ENCODE measurements at regions not wholly inside any gene's neighbourhood (a gene's known extent, or its start where the extent isn't known, plus 50 kb on each side); places are given as distances from the start of the nearest gene placed in this dataset.

GRCh38 chrX:117095393-117095792 is 632.6 kb upstream of the CT83 start:
- no peak overlapping the region for H3K4me3 ChIP-seq (replicated peaks; ENCODE audit: low read depth, low read length)
- no peak for DNase-seq (ENCODE audit: low read depth)
- TF ChIP-seq CTCF (IDR thresholded peaks at IDR 0.05; ENCODE audit: low read length, missing control alignments): no peak

GRCh38 chrX:117094149-117094548 is 631.4 kb upstream of the CT83 start:
- no peak for DNase-seq (ENCODE audit: low read depth)
- no peak overlapping the region for H3K4me3 ChIP-seq (replicated peaks; ENCODE audit: low read depth, low read length)
- no peak for TF ChIP-seq CTCF (IDR thresholded peaks at IDR 0.05; ENCODE audit: low read length, missing control alignments)

- no peak overlapping the region for H3K4me3 ChIP-seq (replicated peaks; ENCODE audit: low read depth, low read length)
- DNase-seq (ENCODE audit: low read depth): no peak
- no peak for TF ChIP-seq CTCF (IDR thresholded peaks at IDR 0.05; ENCODE audit: low read length, missing control alignments)
These were observed 630.5 kb upstream of the CT83 start for GRCh38 chrX:117093319-117093718.

GRCh38 chrX:117092641-117093040 is 629.9 kb upstream of the CT83 start:
- no peak overlapping the region for H3K4me3 ChIP-seq (replicated peaks; ENCODE audit: low read depth, low read length)
- DNase-seq (ENCODE audit: low read depth): no peak
- TF ChIP-seq CTCF (IDR thresholded peaks at IDR 0.05; ENCODE audit: low read length, missing control alignments): no peak

GRCh38 chrX:117063224-117063623 is 600.4 kb upstream of the CT83 start:
- DNase-seq (ENCODE audit: low read depth): no peak
- no peak overlapping the region for H3K4me3 ChIP-seq (replicated peaks; ENCODE audit: low read depth, low read length)
- TF ChIP-seq CTCF (IDR thresholded peaks at IDR 0.05; ENCODE audit: low read length, missing control alignments): no peak

- no peak overlapping the region for H3K4me3 ChIP-seq (replicated peaks; ENCODE audit: low read depth, low read length)
- no peak for DNase-seq (ENCODE audit: low read depth)
- no peak for TF ChIP-seq CTCF (IDR thresholded peaks at IDR 0.05; ENCODE audit: low read length, missing control alignments)
These were observed 597.1 kb upstream of the CT83 start for GRCh38 chrX:117059848-117060247.

- TF ChIP-seq CTCF (IDR thresholded peaks at IDR 0.05; ENCODE audit: low read length, missing control alignments): no peak
- DNase-seq (ENCODE audit: low read depth): no peak
- H3K4me3 ChIP-seq (replicated peaks; ENCODE audit: low read depth, low read length): no peak overlapping the region
These were observed 590.5 kb upstream of the CT83 start for GRCh38 chrX:117053260-117053659.

Measured in fibroblast of pulmonary artery (primary cell).